ENCODE measurements at regions not wholly inside any gene's neighbourhood (a gene's known extent, or its start where the extent isn't known, plus 50 kb on each side); places are given as distances from the start of the nearest gene placed in this dataset.

DNA sequence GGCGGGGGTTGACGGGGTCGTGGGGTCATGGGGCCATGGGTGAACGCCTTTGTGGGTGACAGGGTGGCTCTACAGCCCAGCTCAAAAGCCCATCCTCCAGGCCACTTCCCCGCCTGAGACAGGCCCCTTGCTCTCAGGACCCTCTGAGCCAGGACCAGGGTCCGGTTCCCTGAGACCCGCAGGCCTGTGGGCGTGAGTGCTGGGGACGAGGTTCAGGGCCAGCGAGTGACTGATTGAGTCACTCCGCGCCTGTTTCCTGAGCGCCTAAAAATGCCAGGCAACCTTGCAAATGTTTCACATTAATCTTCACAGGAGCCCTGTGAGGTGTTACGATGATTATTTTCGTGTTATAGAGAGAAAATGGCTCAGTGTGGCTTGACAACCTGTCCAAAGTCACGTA is 97.8 kb downstream of the ZNF674 start:
- no peak for DNase-seq

- DNase-seq = peak; percentile 76
These were observed 98.4 kb downstream of the ZNF674 start for GRCh38 chrX:46446727-46447378.

DNA sequence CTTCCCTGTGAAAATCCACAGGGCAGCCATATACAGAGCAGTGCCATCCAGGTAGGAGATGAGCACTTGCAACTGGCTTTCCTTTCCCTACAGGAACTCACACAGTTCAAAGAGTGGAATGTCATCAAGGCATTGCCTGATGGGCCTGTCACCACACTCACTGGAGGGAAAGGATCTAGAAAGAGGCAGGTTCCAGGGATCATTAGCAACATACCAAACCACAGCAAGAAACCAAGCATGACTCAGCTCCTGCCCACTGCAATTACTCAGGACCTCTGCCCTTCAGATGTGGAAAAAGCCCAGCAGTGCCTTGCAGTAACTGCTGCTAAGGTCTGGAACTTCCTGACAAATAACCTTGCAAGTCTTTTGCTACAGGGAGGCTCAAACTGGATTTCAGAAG is 101.2 kb downstream of the ZNF674 start:
- peak; percentile 55 for DNase-seq

GRCh38 chrX:46436744-46437143 is 108.5 kb downstream of the ZNF674 start:
- DNase-seq = no peak

- no peak for DNase-seq
These were observed 111.3 kb downstream of the ZNF674 start for GRCh38 chrX:46433892-46434291.

DNA sequence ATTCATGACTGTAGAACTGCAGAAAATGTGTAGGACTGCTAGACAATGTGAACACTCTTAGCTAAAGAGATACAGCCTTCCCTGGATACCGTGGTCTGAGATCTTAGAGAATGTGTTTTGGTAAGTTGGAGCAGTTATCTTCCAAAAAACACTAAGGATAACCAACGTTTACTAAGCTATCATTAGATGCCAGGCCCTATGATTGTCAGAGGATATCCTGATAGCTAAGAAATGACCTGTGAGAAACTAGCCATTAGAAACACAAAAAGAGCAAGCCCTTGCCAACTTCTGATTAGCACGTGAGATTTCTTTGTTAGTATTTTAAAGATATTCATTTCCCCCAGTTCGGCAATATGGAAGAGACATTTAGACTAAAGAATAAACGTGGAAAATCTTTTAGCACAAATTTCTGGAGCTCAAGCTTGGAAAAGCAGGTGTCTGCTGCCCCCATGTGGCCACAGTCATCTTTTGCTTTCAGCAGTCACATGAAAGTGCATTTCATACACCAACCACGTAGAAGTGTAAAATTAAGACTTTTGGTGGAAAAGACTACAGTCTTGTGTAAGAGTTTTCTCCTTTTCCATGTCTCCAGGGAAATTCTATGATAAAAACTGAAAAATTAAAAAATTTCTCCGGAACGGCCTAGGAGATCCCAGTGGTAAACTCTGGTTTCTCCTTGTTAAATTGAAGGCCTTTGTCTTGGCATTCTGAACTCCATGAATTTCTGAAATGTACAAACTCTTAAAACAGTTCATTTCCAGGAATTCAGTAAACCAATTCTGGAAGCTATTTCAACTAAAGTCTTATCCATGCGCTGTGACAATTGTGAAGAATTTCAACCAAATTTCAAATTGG is 136.4 kb downstream of the ZNF674 start:
- DNase-seq = peak; percentile 52

- DNase-seq = no peak
These were observed 137.5 kb downstream of the ZNF674 start for GRCh38 chrX:46407753-46408130.

DNA sequence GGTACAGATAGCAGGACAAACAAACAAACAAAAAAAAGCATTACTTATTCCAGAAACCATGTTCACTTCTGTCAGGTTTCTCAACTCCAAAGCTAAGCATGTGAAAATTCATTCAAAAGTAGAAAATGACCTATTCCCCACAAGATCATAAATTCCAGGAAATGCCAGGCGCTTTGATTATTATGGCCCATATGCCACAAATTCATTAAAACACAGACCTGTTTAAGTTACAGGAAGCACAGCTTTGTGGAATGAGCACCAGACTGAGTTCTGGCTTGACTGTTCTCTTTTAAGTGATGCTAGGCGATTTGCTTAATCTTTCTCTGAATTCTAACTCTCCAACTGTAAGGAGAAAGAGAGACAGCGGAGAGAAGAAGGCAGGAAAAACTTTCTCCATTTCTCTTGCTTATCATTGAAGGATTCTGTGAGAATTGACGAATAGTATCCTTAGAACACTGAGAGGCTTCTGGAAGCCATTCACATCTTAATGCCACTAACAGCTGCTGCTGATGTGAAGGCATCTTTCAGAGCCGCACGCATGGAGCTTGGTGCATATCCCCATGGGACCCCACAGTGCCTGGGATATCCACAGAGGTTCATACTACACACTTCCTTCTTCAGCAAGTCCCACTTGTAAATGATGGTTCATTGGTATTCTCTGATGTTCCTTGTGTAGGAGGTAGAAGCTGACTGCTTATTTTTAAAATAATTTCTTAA is 138.0 kb downstream of the ZNF674 start:
- no peak for DNase-seq

DNA sequence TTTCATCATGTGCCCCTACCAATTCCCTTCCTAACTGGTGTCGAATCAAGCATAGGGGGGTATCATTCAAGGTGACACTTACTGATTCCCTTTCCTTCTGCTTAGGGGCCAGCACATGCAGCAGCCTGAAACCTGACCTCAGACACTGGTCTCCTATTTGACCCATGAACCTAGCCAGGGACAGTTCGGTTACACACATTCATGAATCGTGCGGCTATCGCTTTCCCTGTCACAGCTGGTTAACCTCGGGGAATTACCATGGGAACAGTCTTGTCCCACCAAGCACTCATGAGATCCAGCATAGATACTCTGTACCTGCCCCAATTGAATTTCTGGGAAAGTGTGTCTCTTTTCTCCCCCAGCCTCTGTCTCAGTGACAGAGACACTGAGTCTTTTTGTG is 140.4 kb downstream of the ZNF674 start:
- no peak for DNase-seq

- no peak for DNase-seq
These were observed 144.4 kb downstream of the ZNF674 start for GRCh38 chrX:46400530-46401443.

GRCh38 chrX:46398874-46399273 is 146.3 kb downstream of the ZNF674 start:
- no peak for DNase-seq

GRCh38 chrX:46398126-46398525 is 147.1 kb downstream of the ZNF674 start:
- no peak for DNase-seq

DNA sequence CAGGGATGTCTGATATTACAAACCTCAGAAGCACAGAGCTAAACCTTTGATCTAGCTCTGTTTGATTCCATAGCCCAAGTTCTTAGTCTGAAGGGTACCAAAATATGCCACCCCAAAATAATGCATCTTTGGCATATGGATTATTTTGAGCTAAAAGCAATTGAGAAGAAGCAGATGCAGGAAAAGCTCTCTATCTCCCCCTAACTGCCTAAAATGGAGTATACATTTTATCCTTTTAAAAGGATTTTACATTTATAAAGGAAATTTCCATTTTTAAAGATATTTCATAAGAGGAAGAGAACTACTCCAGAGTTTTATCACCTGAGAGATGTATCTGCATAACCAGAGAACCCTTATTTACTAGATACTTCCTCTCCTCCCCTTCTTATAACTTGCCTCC is 158.7 kb downstream of the ZNF674 start:
- no peak for DNase-seq

GRCh38 chrX:46383006-46383405 is 162.2 kb downstream of the ZNF674 start:
- DNase-seq = no peak

- DNase-seq = no peak
These were observed 162.6 kb downstream of the ZNF674 start for GRCh38 chrX:46382595-46382994.

GRCh38 chrX:46381630-46382029 is 163.6 kb downstream of the ZNF674 start:
- DNase-seq = peak; percentile 48

DNA sequence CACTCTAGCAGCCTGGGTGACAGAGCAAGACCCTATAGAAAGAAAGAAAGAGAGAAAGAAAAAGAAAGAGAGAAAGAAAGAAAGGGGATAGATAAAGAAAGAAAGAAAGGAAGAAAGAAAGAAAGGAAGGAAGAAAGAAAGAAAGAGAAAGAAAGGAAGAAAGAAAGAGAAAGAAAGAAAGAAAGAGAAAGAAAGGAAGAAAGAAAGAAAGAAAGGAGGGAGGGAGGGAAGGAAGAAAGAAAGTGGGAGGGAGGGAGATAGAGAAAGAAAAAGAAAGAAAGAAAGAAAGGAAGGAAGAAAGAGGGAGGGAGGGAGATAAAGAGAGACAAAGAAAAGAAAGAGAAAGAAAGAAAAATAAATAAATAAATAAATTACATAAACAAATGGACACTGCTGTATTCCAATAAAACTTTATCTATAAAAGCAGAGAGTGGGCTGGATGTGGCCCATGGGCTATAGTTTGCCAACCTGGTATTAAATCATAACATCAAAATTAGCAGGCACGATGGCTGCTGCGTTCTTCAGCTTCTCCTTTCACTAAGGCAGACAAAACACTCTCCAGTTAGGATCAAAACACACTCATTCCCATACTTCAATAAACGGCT is 165.0 kb downstream of the ZNF674 start:
- DNase-seq = no peak

DNA sequence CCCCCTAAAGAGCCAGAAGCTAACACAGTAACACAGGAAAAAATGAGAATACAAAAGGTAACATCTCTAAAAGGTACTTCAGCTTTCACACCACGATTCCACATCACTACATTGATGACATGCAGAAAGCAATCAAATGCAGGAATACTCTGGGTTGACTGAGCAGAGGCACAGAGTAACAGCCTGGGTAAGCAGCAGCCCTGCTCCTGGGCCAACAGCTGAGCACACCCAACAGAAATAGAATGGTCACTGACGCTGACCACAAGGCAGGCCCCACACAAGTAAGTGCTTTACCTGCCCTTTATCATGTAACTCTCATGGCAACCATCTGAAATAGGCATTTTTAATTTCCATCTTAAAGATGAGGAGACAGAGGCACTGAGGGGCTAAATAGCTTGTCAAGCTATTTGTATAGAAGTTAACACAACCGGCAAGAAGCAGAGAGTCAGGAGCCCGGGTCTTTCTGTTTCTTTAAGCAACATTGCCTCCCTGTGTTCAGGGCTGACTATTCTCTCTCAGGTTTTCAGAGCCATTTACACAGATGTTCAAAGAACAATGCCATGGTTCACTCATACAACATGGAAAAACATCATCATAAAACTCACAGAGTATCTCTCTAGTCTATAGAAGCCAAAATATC is 168.9 kb downstream of the ZNF674 start:
- DNase-seq = peak; percentile 69

DNA sequence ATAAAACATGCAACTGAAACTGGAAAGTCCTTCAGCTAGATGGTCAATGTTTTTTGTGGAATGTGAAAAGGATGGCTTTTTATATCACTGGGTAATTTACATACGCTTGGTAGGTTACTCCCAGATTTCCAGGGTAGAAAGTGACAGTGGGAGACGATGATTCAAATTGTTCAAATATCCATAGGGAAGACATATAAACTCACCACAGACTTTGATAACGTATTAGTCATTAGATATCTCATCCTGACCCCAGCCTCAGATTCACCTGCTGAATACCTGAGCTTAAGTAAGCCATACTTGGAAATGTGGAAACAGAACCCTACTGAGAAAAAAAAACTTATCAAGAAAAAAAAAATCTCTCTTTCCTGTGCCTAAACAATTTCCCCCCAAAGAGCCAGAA is 169.4 kb downstream of the ZNF674 start:
- DNase-seq = no peak

DNA sequence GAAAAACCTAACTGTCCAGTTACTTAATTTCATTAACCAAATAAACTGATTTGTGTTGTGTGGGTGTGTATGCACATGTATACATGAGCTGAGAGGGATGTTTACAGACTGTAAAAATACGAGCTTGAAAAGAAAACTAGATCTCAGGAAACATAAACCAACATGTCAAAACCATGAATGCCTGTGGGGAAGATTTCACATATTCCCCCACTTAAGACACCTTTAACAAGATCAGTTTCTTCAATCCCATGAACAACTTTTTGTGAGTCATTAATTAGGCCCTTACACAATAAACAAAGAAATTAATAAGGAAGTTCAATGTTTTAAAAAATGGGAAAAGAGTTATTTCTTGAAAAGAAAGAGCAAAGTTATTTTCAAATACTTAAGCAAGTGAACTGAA is 170.8 kb downstream of the ZNF674 start:
- no peak for DNase-seq

DNA sequence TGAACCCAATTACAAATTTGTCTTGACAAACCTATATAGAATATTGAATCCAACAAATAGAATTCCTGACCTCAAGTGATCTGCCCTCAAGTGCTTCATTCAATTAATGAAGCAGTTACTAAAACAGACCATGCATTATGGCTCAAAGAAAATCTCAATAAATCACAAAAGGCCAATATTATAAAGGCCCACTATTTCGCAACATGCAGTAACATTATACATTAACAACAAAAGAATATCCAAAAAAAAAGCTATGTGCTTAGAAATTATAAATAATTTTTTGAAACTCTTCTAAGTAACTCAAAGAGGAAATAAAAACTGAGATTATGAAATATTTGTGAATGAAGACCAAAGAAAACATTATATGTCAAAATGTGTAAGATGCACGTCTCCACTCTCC is 177.7 kb downstream of the ZNF674 start:
- DNase-seq = no peak
